Adrenal gland (tissue), 5 donors: ENCODE measurements at regions not wholly inside any gene's neighbourhood (a gene's known extent, or its start where the extent isn't known, plus 50 kb on each side); places are given as distances from the start of the nearest gene placed in this dataset.

Experiments used
- CTCF ChIP-seq, 6 experiments: fragments of 450-650 bp in 4 of 6; fragments of 200-600 bp in 2 of 6; sonication (generic) in 1 of 6; IDR thresholded peaks; 1 replicate in 5 of 6; 2 replicates in 1 of 6; pipeline versions ENCODE4 v1.5.1 to v1.8.0; 2016 to 2021; ENCODE audit warnings: antibody characterized with exemption in 6 of 6, mild to moderate bottlenecking in 2 of 6, moderate library complexity in 1 of 6
- POLR2A ChIP-seq, 2 donors: fragments of 450-650 bp; IDR thresholded peaks; one replicate each; pipeline ENCODE4 v1.6.1; 2017; ENCODE audit warnings: antibody characterized with exemption in 2 of 2, mild to moderate bottlenecking in 2 of 2, moderate library complexity in 1 of 2
- donor health status: DM: no; HTN: no; CAD: no.

- TF ChIP-seq CTCF (IDR thresholded peaks at IDR 0.05): no peak
- TF ChIP-seq POLR2A (IDR thresholded peaks at IDR 0.05): no peak
These were observed 110.7 kb upstream of the IGSF1 start for GRCh38 chrX:131399678-131400428.
